Activated T-cell treated with anti-CD3 and anti-CD28 coated beads, Interleukin-2, amount 50 U/mL, for 24 hours (primary cell): ENCODE measurements at regions not wholly inside any gene's neighbourhood (a gene's known extent, or its start where the extent isn't known, plus 50 kb on each side); places are given as distances from the start of the nearest gene placed in this dataset.
"Not testable (repeated sequence)": the region's sequence is repeated elsewhere in the genome, so short reads cannot be mapped to it uniquely, and the experiment has no call there.

ENCODE experiments used
- DNase-seq: peaks from one replicate; pipeline ENCODE4 v3.0.0-alpha.2; 2020
- H3K27ac Mint-ChIP-seq: 2 replicates; pipeline ENCODE4 v1.8.0; 2020; ENCODE audit warnings: mild to moderate bottlenecking, mixed read lengths
- H3K27me3 Mint-ChIP-seq: 2 replicates; pipeline ENCODE4 v1.8.0; 2020; ENCODE audit warnings: mixed read lengths
- H3K36me3 Mint-ChIP-seq: 2 replicates; pipeline ENCODE4 v1.8.0; 2020; ENCODE audit warnings: low read depth, mixed read lengths
- H3K4me1 Mint-ChIP-seq: 2 replicates; pipeline ENCODE4 v1.8.0; 2020; ENCODE audit warnings: low read depth, mixed read lengths
- H3K4me3 Mint-ChIP-seq: 2 replicates; pipeline ENCODE4 v1.8.0; 2020; ENCODE audit warnings: mild to moderate bottlenecking, moderate library complexity, mixed read lengths
- H3K9me3 Mint-ChIP-seq: 2 replicates; pipeline ENCODE4 v1.8.0; 2020; ENCODE audit warnings: mixed read lengths

GRCh38 chr21:15300131-15300530 lies 235.3 kb upstream of the NRIP1 start:
- no peak for DNase-seq
- Mint-ChIP-seq H3K27ac (no peak overlapping the region), H3K36me3 (no peaks in the 10 kb centered on the region), H3K27me3 (no peaks in the 10 kb centered on the region), H3K4me1 (no peaks in the 10 kb centered on the region), H3K9me3 (peaks cover 2% of the 10 kb centered on the region), H3K4me3 (no peak overlapping the region)

GRCh38 chr21:15301014-15301413 lies 236.2 kb upstream of the NRIP1 start:
- Mint-ChIP-seq H3K36me3 (no peaks in the 10 kb centered on the region), H3K9me3 (peaks cover 2% of the 10 kb centered on the region), H3K4me3 (no peak overlapping the region), H3K4me1 (no peaks in the 10 kb centered on the region), H3K27ac (no peak overlapping the region), H3K27me3 (peaks cover 3% of the 10 kb centered on the region)
- no peak for DNase-seq

GRCh38 chr21:15301736-15302135 lies 236.9 kb upstream of the NRIP1 start:
- Mint-ChIP-seq H3K4me3 (no peak overlapping the region), H3K4me1 (no peaks in the 10 kb centered on the region), H3K36me3 (no peaks in the 10 kb centered on the region), H3K27me3 (peaks cover 3% of the 10 kb centered on the region), H3K9me3 (peaks cover 2% of the 10 kb centered on the region), H3K27ac (no peak overlapping the region)
- no peak for DNase-seq

- peaks cover 2% of the 10 kb centered on the region for H3K9me3 Mint-ChIP-seq
- no peak overlapping the region for H3K4me3 Mint-ChIP-seq
- H3K36me3 Mint-ChIP-seq = no peaks in the 10 kb centered on the region
- no peak overlapping the region for H3K27ac Mint-ChIP-seq
- no peak for DNase-seq
- no peaks in the 10 kb centered on the region for H3K4me1 Mint-ChIP-seq
- peaks cover 3% of the 10 kb centered on the region for H3K27me3 Mint-ChIP-seq
Measured at GRCh38 chr21:15306271-15306670, 241.5 kb upstream of the NRIP1 start.

- Mint-ChIP-seq H3K36me3 (no peaks in the 10 kb centered on the region), H3K4me1 (no peaks in the 10 kb centered on the region)
Measured at GRCh38 chr21:15308333-15308732, 243.5 kb upstream of the NRIP1 start.

DNA sequence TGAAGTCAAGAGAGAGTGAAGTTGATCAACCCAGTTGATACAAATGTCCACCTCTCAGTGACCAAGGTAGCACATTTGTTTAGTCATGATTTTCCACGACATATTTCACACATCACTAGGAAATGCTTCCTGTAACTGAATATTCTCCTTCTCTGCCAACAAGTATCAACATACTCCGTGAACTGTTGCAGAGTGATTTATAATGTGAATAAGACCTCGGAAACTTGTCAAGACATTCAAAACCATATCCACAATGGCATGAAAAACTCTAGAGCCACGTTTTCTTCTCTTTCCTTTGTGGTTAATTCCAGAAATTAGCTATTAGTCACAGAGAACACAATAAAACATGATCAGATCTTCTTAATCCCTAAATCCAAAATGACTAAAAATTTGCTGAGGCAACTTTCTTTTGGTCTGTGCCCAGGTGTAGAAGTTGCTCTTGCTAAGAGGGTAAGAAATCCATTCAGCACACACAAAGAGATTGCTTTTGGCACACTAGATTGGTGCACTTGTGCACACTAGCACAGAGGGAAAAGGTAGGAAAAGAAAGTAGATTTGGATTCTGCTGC lies 244.3 kb upstream of the NRIP1 start:
- H3K36me3 Mint-ChIP-seq = no peaks in the 10 kb centered on the region

More at GRCh38 chr21:15308333-15308732, 243.5 kb upstream of the NRIP1 start:
- Mint-ChIP-seq H3K4me3 (no peak overlapping the region), H3K27me3 (peaks cover 3% of the 10 kb centered on the region), H3K27ac (no peak overlapping the region), H3K9me3 (no peaks in the 10 kb centered on the region)
- no peak for DNase-seq

DNA sequence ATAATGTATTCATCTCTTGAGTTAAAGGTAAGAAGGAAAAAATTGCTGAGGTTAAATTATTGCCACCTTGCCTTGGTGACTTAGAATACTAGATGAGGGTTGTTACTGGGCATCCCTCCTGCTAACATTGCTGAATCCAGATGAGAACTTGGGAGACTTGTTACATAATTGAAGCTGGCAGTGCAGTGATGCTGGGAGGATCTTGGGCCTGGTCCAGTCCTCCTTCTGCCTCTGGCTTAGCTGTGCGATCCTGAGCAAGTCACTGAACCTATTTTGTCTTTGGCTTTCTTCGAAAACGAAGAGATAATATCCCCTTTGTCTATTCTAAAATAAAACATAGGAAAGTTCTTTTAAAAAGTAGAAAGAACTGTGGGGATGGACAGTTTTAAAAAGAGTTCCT lies 244.9 kb upstream of the NRIP1 start:
- peaks cover 3% of the 10 kb centered on the region for H3K27me3 Mint-ChIP-seq
- no peaks in the 10 kb centered on the region for H3K4me1 Mint-ChIP-seq
- H3K9me3 Mint-ChIP-seq = no peaks in the 10 kb centered on the region
- H3K36me3 Mint-ChIP-seq = no peaks in the 10 kb centered on the region
- no peak overlapping the region for H3K27ac Mint-ChIP-seq
- H3K4me3 Mint-ChIP-seq = no peak overlapping the region
- DNase-seq = no peak

More for the DNA sequence above, 244.3 kb upstream of the NRIP1 start:
- Mint-ChIP-seq H3K4me3 (no peak overlapping the region), H3K9me3 (no peaks in the 10 kb centered on the region), H3K4me1 (no peaks in the 10 kb centered on the region), H3K27ac (no peak overlapping the region), H3K27me3 (peaks cover 3% of the 10 kb centered on the region)
- DNase-seq = no peak

GRCh38 chr21:15311510-15311909 lies 246.7 kb upstream of the NRIP1 start:
- H3K36me3 Mint-ChIP-seq = no peaks in the 10 kb centered on the region
- no peaks in the 10 kb centered on the region for H3K9me3 Mint-ChIP-seq
- no peak overlapping the region for H3K4me3 Mint-ChIP-seq
- DNase-seq = no peak
- no peaks in the 10 kb centered on the region for H3K4me1 Mint-ChIP-seq
- no peak overlapping the region for H3K27ac Mint-ChIP-seq
- no peaks in the 10 kb centered on the region for H3K27me3 Mint-ChIP-seq

GRCh38 chr21:15317034-15317433 lies 252.2 kb upstream of the NRIP1 start:
- H3K27me3 Mint-ChIP-seq = peaks cover 11% of the 10 kb centered on the region
- not testable (repeated sequence) for H3K27ac Mint-ChIP-seq, H3K4me1 Mint-ChIP-seq, H3K36me3 Mint-ChIP-seq, H3K4me3 Mint-ChIP-seq, H3K9me3 Mint-ChIP-seq, DNase-seq

DNA sequence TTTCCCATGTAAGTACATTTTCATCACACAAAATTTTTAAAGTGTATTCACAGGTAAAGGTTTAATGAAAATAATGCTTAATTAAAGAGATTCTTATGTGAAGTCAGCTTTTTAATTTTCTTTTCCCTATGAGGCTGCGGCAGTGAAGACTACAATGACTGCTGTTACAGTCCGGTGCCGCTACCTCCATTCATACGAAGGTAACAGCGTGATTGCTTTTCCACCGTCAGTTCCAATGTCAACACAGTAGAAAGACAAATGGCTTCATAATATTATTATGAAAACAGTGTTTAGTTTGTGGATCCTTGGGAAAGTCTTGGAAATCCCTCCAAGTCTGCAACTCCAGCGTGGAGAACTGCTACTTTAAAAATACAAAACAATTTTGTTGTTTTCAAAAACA lies 254.9 kb upstream of the NRIP1 start:
- H3K9me3 Mint-ChIP-seq = peaks cover 7% of the 10 kb centered on the region
- H3K27me3 Mint-ChIP-seq = peaks cover 11% of the 10 kb centered on the region
- H3K4me1 Mint-ChIP-seq = peaks cover 4% of the 10 kb centered on the region
- H3K27ac Mint-ChIP-seq = no peak overlapping the region
- H3K36me3 Mint-ChIP-seq = no peaks in the 10 kb centered on the region
- DNase-seq = no peak
- H3K4me3 Mint-ChIP-seq = no peak overlapping the region

GRCh38 chr21:15324542-15324941 lies 259.7 kb upstream of the NRIP1 start:
- H3K4me3 Mint-ChIP-seq = no peak overlapping the region
- peaks cover 8% of the 10 kb centered on the region for H3K27me3 Mint-ChIP-seq
- no peak overlapping the region for H3K27ac Mint-ChIP-seq
- no peaks in the 10 kb centered on the region for H3K36me3 Mint-ChIP-seq
- peaks cover 6% of the 10 kb centered on the region for H3K4me1 Mint-ChIP-seq
- H3K9me3 Mint-ChIP-seq = no peaks in the 10 kb centered on the region
- DNase-seq = no peak

DNA sequence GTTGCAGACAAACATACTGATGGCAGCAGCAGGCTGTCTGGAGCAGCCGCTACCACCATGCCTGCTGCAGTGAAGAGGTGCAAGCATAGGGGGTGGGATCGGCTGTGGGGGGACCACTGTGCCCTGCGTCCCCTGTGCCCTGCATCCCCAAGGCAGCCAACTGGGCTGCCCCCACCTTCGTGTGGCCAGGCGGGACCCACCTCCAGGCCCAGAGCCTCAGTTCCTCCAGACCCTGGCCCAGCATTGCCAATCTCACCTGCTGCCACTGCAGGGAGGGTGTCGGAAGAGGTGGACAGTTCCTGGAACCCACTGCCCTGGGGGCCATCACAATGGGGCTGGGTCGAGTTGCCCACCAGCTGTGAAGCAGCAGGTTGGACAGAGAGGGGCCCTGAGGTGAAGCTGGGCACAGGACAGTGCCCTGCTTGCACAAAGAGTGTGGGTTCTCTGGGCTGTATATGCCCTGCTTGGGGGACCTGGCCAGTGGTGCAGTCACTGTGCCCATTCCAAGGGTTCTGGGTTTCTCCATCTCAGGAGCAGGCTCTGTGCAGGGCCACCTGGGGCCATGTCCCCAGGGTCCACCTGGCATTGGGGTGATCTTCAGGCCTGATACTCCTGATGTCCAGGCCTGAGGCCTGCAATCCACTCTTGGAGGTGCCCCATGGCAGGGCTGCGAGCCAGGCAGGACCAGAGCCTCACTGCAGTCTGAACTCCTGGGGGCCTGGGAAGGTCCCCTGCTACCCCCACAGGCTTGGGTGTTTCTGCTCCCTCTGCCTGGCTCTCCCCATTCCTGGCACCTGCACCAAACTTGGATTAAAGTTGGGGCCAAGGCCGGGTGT lies 261.4 kb upstream of the NRIP1 start:
- Mint-ChIP-seq H3K27me3 (peaks cover 6% of the 10 kb centered on the region), H3K27ac (no peak overlapping the region), H3K36me3 (no peaks in the 10 kb centered on the region), H3K4me1 (peaks cover 6% of the 10 kb centered on the region), H3K4me3 (no peak overlapping the region), H3K9me3 (no peaks in the 10 kb centered on the region)
- DNase-seq = no peak

DNA sequence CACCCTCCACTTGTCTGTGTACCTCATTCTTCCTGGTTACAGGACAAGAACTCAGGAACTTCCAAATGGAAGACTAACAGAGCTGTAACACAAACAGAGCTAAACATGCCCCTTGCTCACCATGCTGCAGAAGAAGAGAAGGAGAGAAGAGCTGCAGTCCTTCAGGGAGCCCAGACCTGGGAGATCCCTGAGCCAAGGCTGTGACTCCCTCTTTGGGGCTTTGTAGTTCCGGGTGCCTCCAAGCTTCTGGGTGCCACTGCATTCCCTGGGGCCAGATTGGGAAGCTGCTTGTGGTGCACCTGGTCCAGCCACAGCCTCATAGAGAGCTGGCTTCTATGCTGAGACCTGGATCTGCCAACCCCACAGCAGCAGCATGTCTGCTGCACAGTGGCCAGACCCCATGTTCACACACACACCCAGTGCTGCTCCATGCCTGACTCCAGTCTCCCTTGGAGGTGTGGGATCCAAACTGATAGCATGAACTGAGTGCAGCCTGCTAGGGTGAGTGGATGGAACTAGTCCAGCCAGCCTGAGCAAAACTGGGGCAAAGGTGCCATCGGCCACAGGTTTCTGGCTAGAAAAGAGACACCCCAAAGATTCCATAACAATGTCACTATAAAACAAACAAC lies 263.0 kb upstream of the NRIP1 start:
- H3K36me3 Mint-ChIP-seq = no peaks in the 10 kb centered on the region
- no peak for DNase-seq
- peaks cover 6% of the 10 kb centered on the region for H3K4me1 Mint-ChIP-seq
- no peaks in the 10 kb centered on the region for H3K27me3 Mint-ChIP-seq
- no peak overlapping the region for H3K27ac Mint-ChIP-seq
- H3K9me3 Mint-ChIP-seq = no peaks in the 10 kb centered on the region
- H3K4me3 Mint-ChIP-seq = no peak overlapping the region

- Mint-ChIP-seq H3K36me3 (no peaks in the 10 kb centered on the region), H3K4me3 (no peak overlapping the region), H3K27me3 (no peaks in the 10 kb centered on the region), H3K4me1 (peaks cover 10% of the 10 kb centered on the region), H3K9me3 (no peaks in the 10 kb centered on the region), H3K27ac (no peak overlapping the region)
- DNase-seq = no peak
Measured at GRCh38 chr21:15329191-15329590, 264.4 kb upstream of the NRIP1 start.

GRCh38 chr21:15330872-15331271 lies 266.1 kb upstream of the NRIP1 start:
- no peak overlapping the region for H3K27ac Mint-ChIP-seq
- H3K4me1 Mint-ChIP-seq = peaks cover 5% of the 10 kb centered on the region
- no peaks in the 10 kb centered on the region for H3K27me3 Mint-ChIP-seq
- H3K4me3 Mint-ChIP-seq = no peak overlapping the region
- H3K9me3 Mint-ChIP-seq = no peaks in the 10 kb centered on the region
- no peaks in the 10 kb centered on the region for H3K36me3 Mint-ChIP-seq
- DNase-seq = no peak
